GM19463 (cell line): ENCODE measurements at regions not wholly inside any gene's neighbourhood (a gene's known extent, or its start where the extent isn't known, plus 50 kb on each side); places are given as distances from the start of the nearest gene placed in this dataset.

Source experiments
- ATAC-seq: cut with Tn5 transposase; IDR thresholded peaks from one replicate; pipeline ENCODE4 v1.9.1; 2021; ENCODE audit warnings: mild to moderate bottlenecking, moderate library complexity; ENCODE audit not compliant: unreplicated experiment

DNA sequence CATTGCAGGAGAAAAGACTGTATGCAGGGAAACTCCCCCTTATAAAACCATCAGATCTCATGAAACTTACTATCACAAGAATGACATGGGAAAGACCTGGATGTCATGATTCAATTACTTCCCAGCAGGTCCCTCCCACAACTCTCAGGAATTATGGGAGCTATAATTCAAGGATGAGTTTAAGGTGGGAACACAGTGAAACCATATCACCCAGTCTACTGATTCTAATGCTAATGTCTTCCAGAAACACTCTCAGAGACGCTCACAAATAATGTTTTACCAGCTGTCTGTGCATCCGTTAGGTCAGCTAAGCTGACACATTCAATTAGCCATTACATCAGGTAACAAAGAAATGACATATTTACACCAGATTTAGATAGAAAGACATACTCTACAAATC lies 637.9 kb downstream of the NLGN4Y start:
- ATAC-seq, result no peak

DNA sequence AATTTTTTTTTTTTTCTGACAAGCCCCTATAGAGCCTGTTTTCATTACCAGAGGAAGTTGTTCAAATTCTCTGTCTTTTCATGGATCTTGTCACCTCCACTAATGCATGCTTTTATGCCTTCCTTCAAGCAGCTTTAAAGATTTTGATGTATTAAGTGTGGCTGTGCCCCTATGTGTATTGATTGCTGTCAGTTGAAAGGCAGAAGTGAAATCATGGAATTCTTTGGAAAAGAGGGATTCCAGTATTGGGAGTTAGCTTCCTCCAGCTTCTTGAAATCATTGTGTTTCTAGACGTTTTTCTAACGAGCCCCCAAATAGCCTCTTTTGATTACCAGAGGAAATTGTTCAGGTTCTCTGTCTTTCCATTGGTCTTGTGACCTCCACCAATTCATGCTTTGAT lies 655.6 kb downstream of the NLGN4Y start:
- no peak for ATAC-seq

GRCh38 chrY:15229056-15229455 lies 704.7 kb downstream of the NLGN4Y start:
- ATAC-seq, result no peak

- no peak for ATAC-seq
Measured at GRCh38 chrY:15239596-15240132, 715.3 kb downstream of the NLGN4Y start.

GRCh38 chrY:15259286-15259685 lies 735.0 kb downstream of the NLGN4Y start:
- no peak for ATAC-seq

- ATAC-seq, result no peak
Measured at GRCh38 chrY:15286572-15286971, 762.2 kb downstream of the NLGN4Y start.

DNA sequence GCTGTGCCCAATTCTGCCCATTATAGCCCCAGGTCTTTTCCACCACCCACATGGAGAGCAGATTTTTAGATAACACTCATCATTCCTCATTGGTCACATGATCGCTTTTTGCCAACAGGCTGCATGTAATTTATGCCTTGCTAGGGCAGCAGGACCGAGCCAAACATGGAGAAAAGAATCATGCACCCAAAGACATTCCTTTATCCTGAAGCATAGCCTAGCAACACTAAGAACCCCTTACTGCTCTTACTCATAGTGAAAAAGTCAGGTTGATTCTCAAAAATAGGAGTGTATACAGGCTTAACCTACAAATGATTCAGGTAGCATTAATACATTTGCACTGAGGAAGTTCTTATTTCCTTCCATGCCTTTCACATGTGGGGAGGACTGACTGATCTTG lies 765.5 kb downstream of the NLGN4Y start:
- no peak for ATAC-seq

DNA sequence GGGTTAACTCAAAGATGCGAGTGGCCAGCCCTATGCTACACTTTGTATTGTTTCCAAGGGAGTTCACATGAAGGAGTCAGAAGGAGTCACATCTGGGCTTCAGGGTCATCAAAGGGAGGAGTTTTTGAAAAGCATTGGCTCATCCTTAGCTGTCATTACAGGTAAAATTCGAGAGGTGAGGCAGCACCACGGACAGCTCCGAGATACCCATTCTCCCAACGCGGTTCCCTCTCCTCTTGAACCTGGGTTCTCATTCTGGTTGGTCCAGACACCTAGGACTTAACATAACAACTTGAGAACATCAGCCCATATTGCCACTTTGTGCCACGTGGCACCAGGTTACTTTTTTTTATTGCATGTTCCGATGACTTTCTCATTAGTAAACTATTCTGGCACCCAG lies 768.6 kb downstream of the NLGN4Y start:
- ATAC-seq, result no peak

- ATAC-seq, result no peak
Measured at GRCh38 chrY:15301879-15302278, 777.5 kb downstream of the NLGN4Y start.

DNA sequence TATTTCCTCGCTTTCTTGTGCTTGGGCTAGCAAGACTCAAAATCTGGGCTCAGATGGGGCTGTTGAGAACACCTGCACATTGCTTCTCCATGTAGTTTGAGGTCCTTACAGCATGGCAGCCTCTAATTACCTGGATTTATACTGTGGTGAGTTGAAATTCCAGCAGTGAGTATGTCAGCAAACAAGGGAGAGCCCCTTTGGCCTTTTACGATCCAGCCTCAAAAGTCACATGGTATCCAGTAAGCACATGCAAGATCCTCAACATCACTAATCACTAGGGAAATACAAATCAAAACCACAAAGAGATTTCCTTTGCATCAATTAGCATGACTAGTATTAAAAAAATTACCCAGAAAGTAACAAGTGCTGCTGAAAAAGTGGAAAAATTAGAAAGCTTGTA lies 787.8 kb downstream of the NLGN4Y start:
- no peak for ATAC-seq

DNA sequence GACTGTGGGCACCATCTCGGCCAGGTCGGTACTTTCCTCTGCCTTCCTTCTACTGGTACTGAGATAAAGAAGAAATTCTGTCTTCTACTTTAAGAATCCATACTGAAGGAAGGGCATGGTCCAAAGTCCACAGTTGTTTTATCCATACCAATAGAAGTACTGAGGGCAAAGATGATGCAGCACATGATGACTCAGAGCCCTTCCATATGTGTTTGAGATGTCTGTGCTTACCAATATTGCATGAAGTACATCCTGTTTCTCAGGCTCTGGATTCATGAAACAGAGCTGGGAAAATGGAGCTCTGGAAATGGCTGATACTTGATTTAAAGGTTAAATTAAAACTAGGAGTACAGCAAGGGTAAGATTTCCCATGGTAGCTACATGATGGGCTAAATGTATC lies 799.9 kb downstream of the NLGN4Y start:
- ATAC-seq, result no peak

DNA sequence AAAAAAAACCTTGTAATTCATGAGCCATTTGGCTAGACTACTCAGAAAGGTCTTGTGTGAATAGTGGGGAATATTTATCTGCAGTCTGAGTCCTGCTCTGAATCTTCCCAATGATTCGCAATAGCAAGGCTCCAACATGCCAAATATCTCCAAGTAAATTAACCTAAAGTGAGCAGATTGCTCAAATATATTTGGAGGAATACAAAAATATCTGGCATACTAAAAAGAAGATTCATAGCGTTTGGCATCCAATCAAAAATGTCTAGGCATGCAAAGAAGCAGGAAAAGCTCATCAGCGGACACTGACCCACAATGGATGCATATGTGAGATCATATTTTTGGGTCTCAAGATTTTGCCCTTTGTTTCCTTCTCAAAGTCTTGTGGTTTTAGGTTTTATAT lies 800.9 kb downstream of the NLGN4Y start:
- ATAC-seq, result no peak

DNA sequence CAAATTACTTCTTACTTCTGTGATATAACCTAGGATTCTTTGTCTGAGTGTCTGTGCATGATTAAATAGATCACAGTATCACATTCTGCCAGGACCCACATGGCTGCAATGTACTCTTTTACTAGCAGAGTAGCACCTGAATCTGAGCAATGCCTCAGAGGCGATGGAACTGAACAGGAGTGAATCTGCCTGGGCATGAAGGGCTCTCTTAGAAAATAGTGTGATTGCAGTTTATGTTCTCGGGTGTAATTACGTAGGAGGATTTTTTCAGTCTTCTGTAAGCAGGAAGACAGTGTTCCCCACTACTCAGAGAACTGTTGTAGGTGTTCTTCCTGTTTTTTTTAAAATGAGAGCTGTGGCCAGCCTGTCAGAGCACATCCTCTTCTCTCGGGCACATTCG lies 802.3 kb downstream of the NLGN4Y start:
- no peak for ATAC-seq

- ATAC-seq, result no peak
Measured at GRCh38 chrY:15328848-15329247, 804.5 kb downstream of the NLGN4Y start.

DNA sequence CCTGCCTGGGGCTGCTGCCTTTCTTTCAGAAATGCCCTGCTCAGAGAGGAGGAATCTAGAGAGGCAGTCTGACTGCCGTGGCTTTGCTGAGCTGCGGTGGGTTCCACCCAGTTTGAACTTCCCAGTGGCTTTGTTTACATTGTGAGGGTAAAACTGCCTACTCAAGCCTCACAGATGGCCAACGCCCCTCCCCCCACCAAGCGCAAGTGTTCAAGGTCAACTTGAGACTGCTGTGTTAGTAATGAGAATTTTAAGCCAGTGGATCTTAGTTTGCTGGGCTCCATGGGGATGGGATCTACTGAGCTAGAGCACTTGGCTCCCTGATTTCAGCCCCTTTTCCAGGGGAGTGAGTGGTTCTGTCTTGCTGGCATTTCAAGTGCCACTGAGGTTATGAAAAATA lies 819.2 kb downstream of the NLGN4Y start:
- ATAC-seq, result no peak

DNA sequence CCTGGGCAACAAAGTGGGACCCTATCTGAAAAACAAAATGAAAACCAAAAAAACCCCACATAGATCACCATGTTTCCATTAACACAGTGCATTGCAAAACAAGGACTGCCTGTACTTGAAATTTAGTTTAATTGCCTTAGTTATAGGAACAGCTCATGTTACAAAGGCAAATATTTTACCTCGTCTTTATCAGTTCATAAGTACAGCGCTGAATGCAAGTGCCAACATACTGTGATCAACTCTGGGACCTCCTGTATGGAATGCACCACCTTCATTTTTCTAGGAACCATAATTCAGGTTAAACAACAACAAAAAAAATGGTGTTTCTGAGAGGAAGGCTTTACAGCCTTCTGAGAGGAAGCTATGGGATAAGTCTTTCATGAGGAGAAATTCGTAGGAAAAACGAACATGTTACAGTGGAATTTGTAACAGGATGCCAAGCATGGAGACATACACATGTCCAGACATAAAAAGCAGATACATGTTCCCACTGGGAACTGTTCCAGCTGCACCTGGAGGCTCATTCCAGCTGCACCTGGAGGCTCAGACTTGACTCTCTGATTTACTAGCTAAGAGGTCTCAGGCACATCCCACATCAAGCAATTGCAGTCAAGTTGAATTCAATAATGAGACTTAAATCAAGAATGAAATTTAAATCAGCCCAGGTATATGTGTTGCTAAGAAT lies 821.3 kb downstream of the NLGN4Y start:
- ATAC-seq, result no peak

DNA sequence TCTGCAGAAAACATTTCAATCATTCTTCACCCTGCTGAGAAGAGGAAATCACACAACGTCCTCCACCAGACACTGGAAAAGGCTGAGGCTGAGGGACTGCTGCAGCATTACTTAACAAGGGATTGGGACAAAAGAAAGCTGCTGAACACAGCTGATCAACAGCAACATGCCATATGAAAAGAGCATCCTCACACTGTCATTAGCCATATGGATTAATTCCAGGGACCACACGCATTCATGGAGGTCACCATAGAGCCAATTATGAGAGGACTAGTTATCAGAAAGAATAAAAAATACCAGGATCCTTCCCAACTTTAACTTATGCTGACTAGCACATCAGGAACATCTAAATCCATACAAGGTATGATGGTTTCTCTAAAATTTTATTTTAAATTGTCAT lies 825.0 kb downstream of the NLGN4Y start:
- ATAC-seq, result no peak

- ATAC-seq, result peak; percentile 86
Measured at GRCh38 chrY:15355321-15355720, 831.0 kb downstream of the NLGN4Y start.

DNA sequence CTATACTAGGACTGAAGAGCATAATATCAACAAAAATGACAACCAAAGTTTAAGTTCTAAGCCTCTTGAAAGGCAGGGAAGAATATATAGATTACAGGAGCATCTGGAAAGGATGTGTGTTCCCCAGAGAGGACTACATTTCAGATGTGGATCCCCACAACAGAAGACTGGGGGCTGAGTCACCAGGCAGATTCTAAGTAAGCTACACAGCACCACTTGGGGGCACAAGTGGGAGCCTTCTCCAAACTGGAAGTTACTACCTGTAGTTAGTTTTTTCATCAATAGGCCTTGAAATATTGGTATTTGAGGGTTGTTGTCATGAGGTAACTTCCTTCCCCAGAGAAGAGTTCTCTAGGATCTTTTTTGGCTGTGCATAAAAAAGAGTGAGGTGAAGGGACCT lies 836.1 kb downstream of the NLGN4Y start:
- no peak for ATAC-seq

- ATAC-seq, result no peak
Measured at GRCh38 chrY:15364996-15365395, 840.7 kb downstream of the NLGN4Y start.

DNA sequence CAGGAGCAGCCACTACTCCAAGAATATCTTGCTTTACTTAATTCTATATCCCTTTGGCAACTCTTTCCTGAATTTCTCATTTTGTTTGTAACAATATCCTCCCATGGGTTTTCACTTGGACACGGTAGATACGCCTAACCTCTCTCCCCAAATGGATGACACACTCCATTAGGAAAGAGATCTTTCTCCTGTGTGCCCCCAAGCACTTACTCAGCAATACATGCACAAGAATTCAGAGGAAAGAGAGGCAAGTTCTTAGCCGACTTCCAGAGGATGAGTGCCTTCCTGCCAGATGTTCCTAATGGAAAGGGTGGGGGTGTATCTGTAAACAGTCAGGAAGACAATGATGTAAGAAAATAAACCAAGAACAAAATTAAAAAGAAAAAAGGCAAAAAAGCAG lies 844.5 kb downstream of the NLGN4Y start:
- no peak for ATAC-seq

DNA sequence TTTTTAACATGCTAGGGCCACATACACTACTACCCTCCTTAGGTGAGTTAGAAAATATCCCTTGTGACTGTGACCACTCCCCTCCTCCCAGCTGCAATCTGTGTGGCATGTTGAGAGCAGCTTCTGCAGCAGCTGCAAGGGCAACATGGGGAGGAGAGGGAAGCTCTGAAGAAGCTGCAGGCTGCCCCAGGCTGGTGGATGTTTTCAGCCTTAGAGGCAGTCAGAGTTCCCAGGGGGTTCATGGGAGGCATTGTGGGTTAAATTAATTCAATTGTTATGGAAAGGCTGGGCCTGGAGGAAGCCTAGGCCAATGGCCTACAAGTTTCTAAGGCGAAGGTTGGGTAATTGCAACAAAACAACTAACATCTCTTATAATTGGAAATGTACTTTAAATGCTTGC lies 860.8 kb downstream of the NLGN4Y start:
- no peak for ATAC-seq
